Neural cell (in vitro differentiated cells): ENCODE measurements at regions not wholly inside any gene's neighbourhood (a gene's known extent, or its start where the extent isn't known, plus 50 kb on each side); places are given as distances from the start of the nearest gene placed in this dataset.

ENCODE experiments used
- H2AFZ ChIP-seq: fragments of 200-600, 300-800 bp; sonication (generic), shearing (Covaris generic); 2 replicates; pipeline ENCODE4 v1.6.0; 2014; ENCODE audit warnings: low read depth, mild to moderate bottlenecking, antibody characterized with exemption, low read length, moderate library complexity
- H3F3A ChIP-seq: fragments of 200-600 bp; shearing (Covaris generic); 2 replicates; pipeline ENCODE4 v1.6.1; 2016; ENCODE audit warnings: mild to moderate bottlenecking, moderate library complexity, mixed read lengths, antibody characterized with exemption, low read length; ENCODE audit not compliant: insufficient read depth, poor library complexity, severe bottlenecking
- H3K27ac ChIP-seq: fragments of 200-600, 300-800 bp; sonication (generic), shearing (Covaris generic); 2 replicates; pipeline ENCODE4 v1.5.1; 2014; ENCODE audit warnings: mild to moderate bottlenecking, low read length, moderate library complexity
- H3K27me3 ChIP-seq: fragments of 300-800, 200-600 bp; sonication (generic), shearing (Covaris generic); 2 replicates; pipeline ENCODE4 v1.6.0; 2014; ENCODE audit warnings: mild to moderate bottlenecking, low read depth, low read length, moderate library complexity; ENCODE audit not compliant: insufficient read depth
- H3K36me3 ChIP-seq: fragments of 300-800, 200-600 bp; sonication (generic), shearing (Covaris generic); 2 replicates; pipeline ENCODE4 v1.5.1; 2014; ENCODE audit warnings: mild to moderate bottlenecking, antibody characterized with exemption, low read length, moderate library complexity; ENCODE audit not compliant: insufficient read depth
- H3K4me2 ChIP-seq: fragments of 300-800, 200-600 bp; sonication (generic), shearing (Covaris generic); 2 replicates; pipeline ENCODE4 v1.6.0; 2014; ENCODE audit warnings: mild to moderate bottlenecking, low read length
- H3K4me3 ChIP-seq: fragments of 300-800, 200-600 bp; sonication (generic), shearing (Covaris generic); 2 replicates; pipeline ENCODE4 v1.5.1; 2014; ENCODE audit warnings: mild to moderate bottlenecking, low read length, moderate library complexity
- H3K79me2 ChIP-seq: fragments of 200-600 bp; shearing (Covaris generic); replicated peaks from 2 replicates; pipeline ENCODE4 v1.6.0; 2014; ENCODE audit warnings: mild to moderate bottlenecking, low read length, moderate library complexity; ENCODE audit not compliant: insufficient read depth
- H3K9ac ChIP-seq: fragments of 300-800, 200-600 bp; sonication (generic), shearing (Covaris generic); 2 replicates; pipeline ENCODE4 v1.6.1; 2016; ENCODE audit warnings: mild to moderate bottlenecking, low read length, mixed read lengths
- H3K9me2 ChIP-seq: fragments of 200-600 bp; shearing (Covaris generic); 2 replicates; pipeline ENCODE4 v1.6.1; 2016; ENCODE audit warnings: mild to moderate bottlenecking, low read length, mixed read lengths; ENCODE audit not compliant: insufficient read depth
- H3K9me3 ChIP-seq: fragments of 200-600, 300-800 bp; sonication (generic), shearing (Covaris generic); 2 replicates; pipeline ENCODE4 v1.6.1; 2016; ENCODE audit warnings: mild to moderate bottlenecking, mixed run types, low read length, moderate library complexity, mixed read lengths
- H4K20me1 ChIP-seq: fragments of 200-600 bp; shearing (Covaris generic); 2 replicates; pipeline ENCODE4 v1.6.1; 2016; ENCODE audit warnings: mild to moderate bottlenecking, mixed run types; ENCODE audit not compliant: insufficient read depth
- EP300 ChIP-seq: fragments of 450-650 bp; conservative IDR thresholded peaks from 2 replicates; pipeline ENCODE4 v1.6.1; 2014; ENCODE audit warnings: antibody characterized with exemption, mild to moderate bottlenecking, moderate library complexity; ENCODE audit not compliant: poor library complexity, severe bottlenecking
- EZH2 ChIP-seq: fragments of 200-600, 300-800 bp; shearing (Covaris generic), sonication (generic); IDR thresholded peaks from 2 replicates; pipeline ENCODE4 v1.6.1; 2014; ENCODE audit warnings: antibody characterized with exemption, low read length, borderline replicate concordance, mild to moderate bottlenecking; ENCODE audit not compliant: insufficient read depth, poor library complexity, severe bottlenecking
- MXI1 ChIP-seq: fragments of 450-650 bp; conservative IDR thresholded peaks from 2 replicates; pipeline ENCODE4 v1.6.1; 2014; ENCODE audit warnings: antibody characterized with exemption, mild to moderate bottlenecking; ENCODE audit not compliant: poor library complexity, severe bottlenecking
- POLR2AphosphoS5 ChIP-seq: IDR thresholded peaks from 2 replicates; pipeline ENCODE4 v1.6.1; 2012
- RAD21 ChIP-seq: fragments of 450-650 bp; conservative IDR thresholded peaks from 2 replicates; pipeline ENCODE4 v1.6.1; 2014; ENCODE audit warnings: antibody characterized with exemption, mild to moderate bottlenecking, moderate library complexity
- SMC3 ChIP-seq: fragments of 450-650 bp; conservative IDR thresholded peaks from 2 replicates; pipeline ENCODE4 v1.6.1; 2014; ENCODE audit warnings: antibody characterized with exemption, mild to moderate bottlenecking, moderate library complexity; ENCODE audit not compliant: poor library complexity
- TAF1 ChIP-seq: IDR thresholded peaks from 2 replicates; pipeline ENCODE4 v1.6.1; 2012; ENCODE audit warnings: low read depth
- TF ChIP-seq, protein P1 (sequence below): fragments of 450-650 bp; IDR thresholded peaks from 2 replicates; pipeline ENCODE4 v1.5.1; 2014; ENCODE audit warnings: antibody characterized with exemption, mild to moderate bottlenecking, moderate library complexity; ENCODE audit not compliant: poor library complexity, severe bottlenecking
- TF ChIP-seq, protein P2 (sequence below): IDR thresholded peaks from 2 replicates; pipeline ENCODE4 v1.6.1; 2012; ENCODE audit warnings: borderline replicate concordance

- Histone ChIP-seq H3K9ac (no peak overlapping the region), H3K27me3 (no peaks in the 10 kb centered on the region), H3K4me2 (no peak overlapping the region), H2AFZ (no peak overlapping the region), H3K9me3 (peaks cover 4% of the 10 kb centered on the region), H3K9me2 (no peaks in the 10 kb centered on the region), H4K20me1 (no peaks in the 10 kb centered on the region), H3K4me3 (no peak overlapping the region), H3K27ac (no peak overlapping the region), H3K36me3 (no peaks in the 10 kb centered on the region), H3F3A (no peaks in the 10 kb centered on the region), H3K79me2 (no peaks in the 10 kb centered on the region)
- no peak for TF ChIP-seq RAD21
- TF ChIP-seq, protein P1, sequence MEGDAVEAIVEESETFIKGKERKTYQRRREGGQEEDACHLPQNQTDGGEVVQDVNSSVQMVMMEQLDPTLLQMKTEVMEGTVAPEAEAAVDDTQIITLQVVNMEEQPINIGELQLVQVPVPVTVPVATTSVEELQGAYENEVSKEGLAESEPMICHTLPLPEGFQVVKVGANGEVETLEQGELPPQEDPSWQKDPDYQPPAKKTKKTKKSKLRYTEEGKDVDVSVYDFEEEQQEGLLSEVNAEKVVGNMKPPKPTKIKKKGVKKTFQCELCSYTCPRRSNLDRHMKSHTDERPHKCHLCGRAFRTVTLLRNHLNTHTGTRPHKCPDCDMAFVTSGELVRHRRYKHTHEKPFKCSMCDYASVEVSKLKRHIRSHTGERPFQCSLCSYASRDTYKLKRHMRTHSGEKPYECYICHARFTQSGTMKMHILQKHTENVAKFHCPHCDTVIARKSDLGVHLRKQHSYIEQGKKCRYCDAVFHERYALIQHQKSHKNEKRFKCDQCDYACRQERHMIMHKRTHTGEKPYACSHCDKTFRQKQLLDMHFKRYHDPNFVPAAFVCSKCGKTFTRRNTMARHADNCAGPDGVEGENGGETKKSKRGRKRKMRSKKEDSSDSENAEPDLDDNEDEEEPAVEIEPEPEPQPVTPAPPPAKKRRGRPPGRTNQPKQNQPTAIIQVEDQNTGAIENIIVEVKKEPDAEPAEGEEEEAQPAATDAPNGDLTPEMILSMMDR: peak; percentile 18
Measured at GRCh38 chr6:168815229-168815628, 374.2 kb downstream of the SMOC2 start.

DNA sequence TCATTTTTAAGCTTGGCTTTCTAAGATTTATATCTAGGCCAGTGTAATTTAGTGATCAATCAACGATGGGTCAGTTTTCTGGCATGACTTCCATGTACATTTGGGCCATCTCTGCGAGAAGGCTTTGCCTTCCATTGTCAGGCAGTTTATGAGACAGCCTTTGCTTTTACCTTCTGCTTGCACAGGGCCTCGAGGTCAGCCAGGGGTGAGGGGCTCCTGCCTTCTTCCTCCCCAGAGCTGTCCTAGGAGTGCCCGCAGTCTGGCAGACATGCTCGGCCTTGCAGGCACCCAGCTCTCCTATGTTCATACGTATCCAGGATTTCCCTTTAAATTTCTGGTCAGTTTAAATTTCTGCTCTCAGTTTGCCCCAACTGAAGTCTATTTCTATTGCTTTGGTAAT, 367.2 kb downstream of the SMOC2 start:
- no peaks in the 10 kb centered on the region for H3K9me3 ChIP-seq
- H2AFZ ChIP-seq: no peak overlapping the region
- no peaks in the 10 kb centered on the region for H3K27me3 ChIP-seq
- H3K27ac ChIP-seq: no peak overlapping the region
- no peaks in the 10 kb centered on the region for H3F3A ChIP-seq
- no peaks in the 10 kb centered on the region for H3K79me2 ChIP-seq
- H4K20me1 ChIP-seq: no peaks in the 10 kb centered on the region
- TF ChIP-seq RAD21: no peak
- TF ChIP-seq EZH2: no peak
- no peak for TF ChIP-seq SMC3
- TF ChIP-seq, protein P1: no peak
- TF ChIP-seq MXI1: no peak
- TF ChIP-seq TAF1: no peak
- TF ChIP-seq, protein P2, sequence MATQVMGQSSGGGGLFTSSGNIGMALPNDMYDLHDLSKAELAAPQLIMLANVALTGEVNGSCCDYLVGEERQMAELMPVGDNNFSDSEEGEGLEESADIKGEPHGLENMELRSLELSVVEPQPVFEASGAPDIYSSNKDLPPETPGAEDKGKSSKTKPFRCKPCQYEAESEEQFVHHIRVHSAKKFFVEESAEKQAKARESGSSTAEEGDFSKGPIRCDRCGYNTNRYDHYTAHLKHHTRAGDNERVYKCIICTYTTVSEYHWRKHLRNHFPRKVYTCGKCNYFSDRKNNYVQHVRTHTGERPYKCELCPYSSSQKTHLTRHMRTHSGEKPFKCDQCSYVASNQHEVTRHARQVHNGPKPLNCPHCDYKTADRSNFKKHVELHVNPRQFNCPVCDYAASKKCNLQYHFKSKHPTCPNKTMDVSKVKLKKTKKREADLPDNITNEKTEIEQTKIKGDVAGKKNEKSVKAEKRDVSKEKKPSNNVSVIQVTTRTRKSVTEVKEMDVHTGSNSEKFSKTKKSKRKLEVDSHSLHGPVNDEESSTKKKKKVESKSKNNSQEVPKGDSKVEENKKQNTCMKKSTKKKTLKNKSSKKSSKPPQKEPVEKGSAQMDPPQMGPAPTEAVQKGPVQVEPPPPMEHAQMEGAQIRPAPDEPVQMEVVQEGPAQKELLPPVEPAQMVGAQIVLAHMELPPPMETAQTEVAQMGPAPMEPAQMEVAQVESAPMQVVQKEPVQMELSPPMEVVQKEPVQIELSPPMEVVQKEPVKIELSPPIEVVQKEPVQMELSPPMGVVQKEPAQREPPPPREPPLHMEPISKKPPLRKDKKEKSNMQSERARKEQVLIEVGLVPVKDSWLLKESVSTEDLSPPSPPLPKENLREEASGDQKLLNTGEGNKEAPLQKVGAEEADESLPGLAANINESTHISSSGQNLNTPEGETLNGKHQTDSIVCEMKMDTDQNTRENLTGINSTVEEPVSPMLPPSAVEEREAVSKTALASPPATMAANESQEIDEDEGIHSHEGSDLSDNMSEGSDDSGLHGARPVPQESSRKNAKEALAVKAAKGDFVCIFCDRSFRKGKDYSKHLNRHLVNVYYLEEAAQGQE: no peak
- TF ChIP-seq POLR2AphosphoS5: no peak
- no peak for TF ChIP-seq EP300
- no peaks in the 10 kb centered on the region for H3K9me2 ChIP-seq
- no peak overlapping the region for H3K4me3 ChIP-seq
- H3K4me2 ChIP-seq: no peak overlapping the region
- H3K9ac ChIP-seq: no peak overlapping the region
- no peaks in the 10 kb centered on the region for H3K36me3 ChIP-seq
